HL-60 (cell line): ENCODE measurements at regions not wholly inside any gene's neighbourhood (a gene's known extent, or its start where the extent isn't known, plus 50 kb on each side); places are given as distances from the start of the nearest gene placed in this dataset.
"Not testable (repeated sequence)": the region's sequence is repeated elsewhere in the genome, so short reads cannot be mapped to it uniquely, and the experiment has no call there.

ENCODE experiments used
- CTCF ChIP-seq: IDR thresholded peaks from one replicate; pipeline ENCODE4 v1.5.1; 2011; ENCODE audit warnings: low read length, control low read depth, inconsistent platforms; ENCODE audit not compliant: insufficient read depth
- GABPA ChIP-seq: IDR thresholded peaks from 2 replicates; pipeline ENCODE4 v1.6.1; 2012; ENCODE audit warnings: low read depth
- POLR2AphosphoS5 ChIP-seq: IDR thresholded peaks from 2 replicates; pipeline ENCODE4 v1.6.1; 2012; ENCODE audit warnings: low read depth
- REST ChIP-seq: IDR thresholded peaks from 2 replicates; pipeline ENCODE4 v1.6.1; 2012; ENCODE audit warnings: low read depth; ENCODE audit not compliant: insufficient replicate concordance
- SPI1 ChIP-seq: IDR thresholded peaks from 2 replicates; pipeline ENCODE4 v1.6.1; 2012; ENCODE audit warnings: low read depth, mild to moderate bottlenecking, borderline replicate concordance

GRCh38 chr21:6474250-6474968 lies 4047.0 kb upstream of the TPTE start:
- not testable (repeated sequence) for TF ChIP-seq CTCF, GABPA, SPI1, POLR2AphosphoS5, REST
